Gastroesophageal sphincter (tissue), 3 donors: ENCODE measurements at regions not wholly inside any gene's neighbourhood (a gene's known extent, or its start where the extent isn't known, plus 50 kb on each side); places are given as distances from the start of the nearest gene placed in this dataset.

ENCODE experiments used
- EP300 ChIP-seq: sonication (generic); formaldehyde crosslinking; IDR thresholded peaks from one replicate; pipeline ENCODE4 v1.6.1; 2017; ENCODE audit warnings: antibody characterized with exemption, mild to moderate bottlenecking
- POLR2A ChIP-seq, 2 donors: fragments of 450-650 bp; IDR thresholded peaks; one replicate each; pipeline ENCODE4 v1.6.1; 2017; ENCODE audit warnings: antibody characterized with exemption in 2 of 2, mild to moderate bottlenecking in 2 of 2, moderate library complexity in 1 of 2
- POLR2AphosphoS5 ChIP-seq: sonication (generic); formaldehyde crosslinking; IDR thresholded peaks from one replicate; pipeline ENCODE4 v1.6.1; 2017; ENCODE audit warnings: antibody characterized with exemption
- TF ChIP-seq, protein P1 (sequence below), 4 experiments: fragments of 200-600 bp in 2 of 4; fragments of 450-650 bp in 2 of 4; sonication (generic) in 1 of 4; IDR thresholded peaks; one replicate each; pipeline ENCODE4 v1.5.1; 2017 to 2019; ENCODE audit warnings: antibody characterized with exemption in 4 of 4, mild to moderate bottlenecking in 2 of 4, moderate library complexity in 2 of 4

DNA sequence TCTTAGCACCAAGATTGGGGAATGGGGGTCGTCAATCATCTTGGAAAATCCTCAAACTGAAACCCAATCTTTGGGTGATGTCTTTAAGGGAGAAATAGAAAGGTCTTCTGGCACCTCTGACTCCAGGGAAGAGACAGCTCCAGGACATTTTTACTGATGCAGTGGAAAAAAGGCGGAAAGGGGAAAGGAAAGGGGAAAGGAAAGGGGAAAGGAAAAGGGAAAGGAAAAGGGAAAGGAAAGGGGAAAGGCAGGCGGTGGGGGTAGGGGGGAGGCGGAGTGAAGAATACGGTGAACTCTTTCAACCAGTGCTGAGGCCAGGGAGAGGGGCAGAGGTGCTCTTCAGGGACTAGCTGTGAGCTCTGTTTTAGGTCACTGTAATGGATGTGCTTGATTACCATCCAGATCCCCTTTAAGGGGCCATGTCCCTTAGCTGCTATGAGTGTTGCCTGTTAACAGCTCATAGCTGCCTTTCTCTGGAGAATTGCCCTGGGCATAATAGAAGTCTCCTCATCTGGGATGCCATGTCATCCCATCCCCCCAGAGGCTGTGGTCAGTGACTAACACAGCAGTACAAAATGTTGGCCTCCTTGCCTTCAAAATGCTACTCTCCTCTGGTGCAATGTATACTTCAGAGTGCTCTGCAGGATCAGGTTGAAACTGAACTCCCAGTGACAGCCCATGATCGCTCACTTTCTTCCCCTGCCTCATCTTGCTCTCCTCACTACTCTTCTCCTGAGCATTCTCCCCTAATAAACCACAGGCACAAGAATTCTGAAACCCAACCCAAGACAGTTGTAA is 92.4 kb upstream of the AP1S2 start:
- TF ChIP-seq, protein P1, sequence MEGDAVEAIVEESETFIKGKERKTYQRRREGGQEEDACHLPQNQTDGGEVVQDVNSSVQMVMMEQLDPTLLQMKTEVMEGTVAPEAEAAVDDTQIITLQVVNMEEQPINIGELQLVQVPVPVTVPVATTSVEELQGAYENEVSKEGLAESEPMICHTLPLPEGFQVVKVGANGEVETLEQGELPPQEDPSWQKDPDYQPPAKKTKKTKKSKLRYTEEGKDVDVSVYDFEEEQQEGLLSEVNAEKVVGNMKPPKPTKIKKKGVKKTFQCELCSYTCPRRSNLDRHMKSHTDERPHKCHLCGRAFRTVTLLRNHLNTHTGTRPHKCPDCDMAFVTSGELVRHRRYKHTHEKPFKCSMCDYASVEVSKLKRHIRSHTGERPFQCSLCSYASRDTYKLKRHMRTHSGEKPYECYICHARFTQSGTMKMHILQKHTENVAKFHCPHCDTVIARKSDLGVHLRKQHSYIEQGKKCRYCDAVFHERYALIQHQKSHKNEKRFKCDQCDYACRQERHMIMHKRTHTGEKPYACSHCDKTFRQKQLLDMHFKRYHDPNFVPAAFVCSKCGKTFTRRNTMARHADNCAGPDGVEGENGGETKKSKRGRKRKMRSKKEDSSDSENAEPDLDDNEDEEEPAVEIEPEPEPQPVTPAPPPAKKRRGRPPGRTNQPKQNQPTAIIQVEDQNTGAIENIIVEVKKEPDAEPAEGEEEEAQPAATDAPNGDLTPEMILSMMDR (IDR thresholded peaks at IDR 0.05): no peak
- TF ChIP-seq POLR2AphosphoS5: no peak
- no peak for TF ChIP-seq POLR2A (IDR thresholded peaks at IDR 0.05)
- TF ChIP-seq EP300: no peak
